K562 (cell line): ENCODE measurements at regions not wholly inside any gene's neighbourhood (a gene's known extent, or its start where the extent isn't known, plus 50 kb on each side); places are given as distances from the start of the nearest gene placed in this dataset.

Experiments
- ATAC-seq: fragments of 200-7000 bp; cut with Tn5 transposase; 3 replicates; pipeline ENCODE4 v1.9.1; 2020; ENCODE audit warnings: moderate library complexity
- BruUV-seq: library from RNA; stranded (reverse); fragments of 400-500 nt; replicated peaks from 2 replicates; lab custom pipeline; 2021; lab: Mats Ljungman, UMichigan
- CTCF ChIA-PET: fragments of 300-600 bp; formaldehyde crosslinking; extraction: SDS; loops from one replicate; lab custom pipeline; 2021; ENCODE audit warnings: low intra/inter-chr PET ratio; lab: Yijun Ruan, JAX
- POLR2A ChIA-PET: fragments of 300-600, 350-650 bp; sonication (Branson Sonifier 250); formaldehyde crosslinking; extraction: SDS; loops from one replicate; lab custom pipeline; 2021; ENCODE audit warnings: antibody characterized with exemption, inconsistent platforms; lab: Yijun Ruan, JAX
- DNase-seq, 4 experiments: peaks; one replicate each; pipeline versions ENCODE4 v3.0.0 to v3.0.0-alpha.2; 2011 to 2018; ENCODE audit warnings: low spot score in 3 of 4, mixed read lengths in 3 of 4; ENCODE audit errors: extremely low read depth in 1 of 4
- FAIRE-seq: peaks from 2 replicates; lab custom pipeline; 2011; peaks lifted over from hg19 to GRCh38; lab: Jason Lieb, UNC
- H2AFZ ChIP-seq: 2 replicates; pipeline ENCODE4 v1.6.0; 2011; ENCODE audit warnings: low read depth, low read length, control low read depth, inconsistent platforms
- H3K27ac ChIP-seq: fragments of 200-600 bp; 3 replicates; pipeline ENCODE4 v1.8.0; 2011; ENCODE audit warnings: low read depth, mild to moderate bottlenecking, control low read depth, inconsistent platforms, low read length, moderate library complexity, mixed read lengths; ENCODE audit errors: extremely low read depth
- H3K27me3 ChIP-seq, 2 experiments: fragments of 300-600 bp in 1 of 2; 2 replicates in 1 of 2; 3 replicates in 1 of 2; pipeline versions ENCODE4 v1.6.0 to v1.8.0; 2011; ENCODE audit warnings: inconsistent platforms in 2 of 2, low read length in 2 of 2, mild to moderate bottlenecking in 1 of 2, mixed read lengths in 1 of 2, moderate library complexity in 1 of 2; ENCODE audit not compliant: control insufficient read depth in 2 of 2, insufficient read depth in 2 of 2
- H3K36me3 ChIP-seq: fragments of 300-600 bp; 3 replicates; pipeline ENCODE4 v1.8.0; 2011; ENCODE audit warnings: mild to moderate bottlenecking, low read length, inconsistent platforms; ENCODE audit not compliant: control insufficient read depth, insufficient read depth
- H3K4me1 ChIP-seq, 2 experiments: fragments of 200-600 bp in 1 of 2; replicated peaks in 1 of 2; 2 replicates in 1 of 2; 3 replicates in 1 of 2; pipeline versions ENCODE4 v1.5.1 to v1.8.0; 2011; ENCODE audit warnings: inconsistent platforms in 2 of 2, low read length in 2 of 2, mild to moderate bottlenecking in 1 of 2, mixed read lengths in 1 of 2, moderate library complexity in 1 of 2; ENCODE audit not compliant: control insufficient read depth in 2 of 2, insufficient read depth in 2 of 2
- H3K4me2 ChIP-seq: 2 replicates; pipeline ENCODE4 v1.6.1; 2011; ENCODE audit warnings: low read length, control low read depth, inconsistent platforms, mixed read lengths; ENCODE audit not compliant: insufficient read depth
- H3K4me3 ChIP-seq: fragments of 200-600 bp; sonication (generic), shearing (Covaris generic); 2 replicates; pipeline ENCODE4 v1.5.1; 2016; ENCODE audit warnings: control low read depth, inconsistent platforms
- H3K79me2 ChIP-seq: fragments of 200-600 bp; 3 replicates; pipeline ENCODE4 v1.8.0; 2011; ENCODE audit warnings: low read length, inconsistent platforms; ENCODE audit not compliant: control insufficient read depth, insufficient read depth
- H3K9ac ChIP-seq, 2 experiments: 2 replicates each; pipeline versions ENCODE4 v1.6.0 to v1.6.1; 2011; ENCODE audit warnings: low read depth in 2 of 2, low read length in 2 of 2, control low read depth in 1 of 2, inconsistent platforms in 1 of 2, mild to moderate bottlenecking in 1 of 2, mixed read lengths in 1 of 2; ENCODE audit not compliant: insufficient read depth in 1 of 2
- H3K9me1 ChIP-seq: one replicate; pipeline ENCODE4 v1.6.0; 2011; ENCODE audit warnings: inconsistent platforms, mild to moderate bottlenecking, low read length, moderate library complexity; ENCODE audit not compliant: control insufficient read depth, insufficient read depth
- H3K9me3 ChIP-seq: replicated peaks from 2 replicates; pipeline ENCODE4 v1.5.1; 2011; ENCODE audit warnings: low read depth, low read length, inconsistent platforms; ENCODE audit not compliant: control insufficient read depth, insufficient read depth
- H4K20me1 ChIP-seq: replicated peaks from 2 replicates; pipeline ENCODE4 v1.6.1; 2011; ENCODE audit warnings: low read length, inconsistent platforms, mixed read lengths; ENCODE audit not compliant: control insufficient read depth, insufficient read depth
- ARID3A ChIP-seq: IDR thresholded peaks from 2 replicates; pipeline ENCODE4 v1.6.1; 2012; ENCODE audit warnings: low read depth, low read length, improper control_type of control experiment, borderline replicate concordance
- NR2C2 ChIP-seq, 2 experiments: fragments of 200-800 bp in 1 of 2; sonication (Bioruptor generic) in 1 of 2; sonication (generic) in 1 of 2; formaldehyde crosslinking in 1 of 2; IDR thresholded peaks; 2 replicates each; pipeline versions ENCODE4 v1.6.1 to v1.8.0; 2016 to 2022; ENCODE audit warnings: mild to moderate bottlenecking in 1 of 2, missing compliant biosample characterization in 1 of 2, missing genetic modification characterization in 1 of 2, missing genetic modification reagents in 1 of 2
- OTX1 ChIP-seq: fragments of 450-650 bp; formaldehyde crosslinking; IDR thresholded peaks from 2 replicates; pipeline ENCODE4 v1.4.0; 2022; ENCODE audit warnings: mild to moderate bottlenecking
- RFX5 ChIP-seq: IDR thresholded peaks from 2 replicates; pipeline ENCODE4 v1.6.1; 2011; ENCODE audit warnings: low read depth, mild to moderate bottlenecking, improper control_type of control experiment, low read length
- RNF2 ChIP-seq: sonication (generic); IDR thresholded peaks from 2 replicates; pipeline ENCODE4 v1.6.1; 2016
- SP2 ChIP-seq: IDR thresholded peaks from 2 replicates; pipeline ENCODE4 v1.6.1; 2011; ENCODE audit warnings: mild to moderate bottlenecking, low read depth, low read length, moderate library complexity; ENCODE audit not compliant: poor library complexity, severe bottlenecking; ENCODE audit errors: extremely low read depth
- ZC3H8 ChIP-seq: fragments of 450-650 bp; IDR thresholded peaks from 2 replicates; pipeline ENCODE4 v1.6.1; 2017
- ZFPM2 ChIP-seq: fragments of 250-450 bp; sonication (Bioruptor Pico); IDR thresholded peaks from 2 replicates; pipeline ENCODE4 v1.5.1; 2022; ENCODE audit warnings: mild to moderate bottlenecking
- ZNF174 ChIP-seq: fragments of 250-450 bp; sonication (Bioruptor Pico); IDR thresholded peaks from 2 replicates; pipeline ENCODE4 v1.4.0; 2020; ENCODE audit warnings: mild to moderate bottlenecking
- ZNF41 ChIP-seq: fragments of 250-450 bp; sonication (Bioruptor Pico); conservative IDR thresholded peaks from 2 replicates; pipeline ENCODE4 v1.4.0; 2020; ENCODE audit warnings: mild to moderate bottlenecking
- ZNF512 ChIP-seq: IDR thresholded peaks from 2 replicates; pipeline ENCODE4 v1.6.1; 2016; ENCODE audit warnings: missing genetic modification characterization, missing compliant biosample characterization
- WGBS: fragments of 100-300 bp; shearing (Covaris generic); methylation state at CpG from one replicate; pipeline ENCODE4 v1.1.6; 2016; ENCODE audit warnings: low coverage, mixed read lengths; ENCODE audit not compliant: insufficient coverage; ENCODE audit errors: missing lambda C conversion rate; 5-methylcytosine and 5-hydroxymethylcytosine counted together
- in situ Hi-C: fragments of 300-500 bp; cut with MboI; formaldehyde crosslinking; loops from 4 replicates; pipeline ENCODE4 v1.15.0; 2018; ENCODE audit warnings: inconsistent platforms, mixed read lengths
- intact Hi-C: fragments of 100-400 bp; cut with micrococcal nuclease; formaldehyde crosslinking; loops from 2 replicates; pipeline ENCODE4 v1.14.2; 2022

- Histone ChIP-seq H3K36me3 (no peaks in the 10 kb centered on the region), H2AFZ (no peak overlapping the region), H3K4me3 (no peak overlapping the region), H3K9ac (no peak overlapping the region), H3K27ac (no peak overlapping the region), H3K4me1 (no peaks in the 10 kb centered on the region), H3K9me1 (no peaks in the 10 kb centered on the region), H3K27me3 (peaks cover 2 to 43% of the 10 kb centered on the region in 2 experiments; a peak in 3 of 5 replicates), H3K4me2 (no peak overlapping the region), H3K79me2 (no peaks in the 10 kb centered on the region), H4K20me1 (no peaks in the 10 kb centered on the region; the same call in 1 of the 2 replicates), H3K9me3 (no peaks in the 10 kb centered on the region)
- TF ChIP-seq NR2C2 (CRISPR knock-in tag; IDR thresholded peaks at IDR 0.05) (no peak), NR2C2 (tag; IDR thresholded peaks at IDR 0.05) (no peak), ZNF512 (tag) (no peak), ARID3A (no peak), ZNF174 (no peak), ZC3H8 (no peak), SP2 (no peak), RNF2 (no peak), ZFPM2 (CRISPR knock-in tag) (no peak), OTX1 (no peak), RFX5 (no peak), ZNF41 (CRISPR knock-in tag) (no peak)
- in situ Hi-C loops: no loop called here
- CTCF ChIA-PET: no interaction called here
- no TSS peak for BruUV-seq
- DNase-seq (no peak), ATAC-seq (no peak), FAIRE-seq (no peak)
- intact Hi-C loops: no loop called here
- POLR2A ChIA-PET: interaction anchor here (1.2 to 1.5 kb wide), 2 partner anchors 9 to 10 kb away, joined by 4 to 5 read pairs; no protein-coding TSS in a partner anchor
- WGBS: 2% methylated on average over 7 of the region's 7 CpGs
These were observed 193.0 kb downstream of the IRF8 start for GRCh38 chr16:86091976-86092375.
